Fibroblast of skin of right quadriceps (primary cell): ENCODE measurements at regions not wholly inside any gene's neighbourhood (a gene's known extent, or its start where the extent isn't known, plus 50 kb on each side); places are given as distances from the start of the nearest gene placed in this dataset.

Source experiments
- DNase-seq: peaks from one replicate; pipeline ENCODE4 v3.0.0-alpha.2; 2013

GRCh38 chr3:42012935-42013690, 51.2 kb upstream of the ULK4 start:
- DNase-seq, result peak; percentile 59

- DNase-seq, result no peak
Observed at GRCh38 chr3:42012383-42012934, 50.6 kb upstream of the ULK4 start.
